SH-SY5Y (cell line): ENCODE measurements at regions not wholly inside any gene's neighbourhood (a gene's known extent, or its start where the extent isn't known, plus 50 kb on each side); places are given as distances from the start of the nearest gene placed in this dataset.

Source experiments
- GATA2 ChIP-seq: IDR thresholded peaks from 2 replicates; pipeline ENCODE4 v1.6.1; 2011; ENCODE audit warnings: mild to moderate bottlenecking, low read depth, low read length
- GATA3 ChIP-seq: IDR thresholded peaks from 2 replicates; pipeline ENCODE4 v1.6.1; 2011; ENCODE audit warnings: low read depth, mild to moderate bottlenecking, low read length, moderate library complexity

GRCh38 chr2:224310943-224311625 is 90.8 kb downstream of the FAM124B start:
- no peak for TF ChIP-seq GATA3
- no peak for TF ChIP-seq GATA2
